Coronary artery (tissue), 2 donors: ENCODE measurements at regions not wholly inside any gene's neighbourhood (a gene's known extent, or its start where the extent isn't known, plus 50 kb on each side); places are given as distances from the start of the nearest gene placed in this dataset.

Experiments used
- DNase-seq: peaks from one replicate; pipeline ENCODE4 v3.0.0-alpha.2; 2017; ENCODE audit warnings: low spot score
- H3K27ac ChIP-seq, 2 donors: fragments of 200-600 bp; sonication (generic); one replicate each; pipeline ENCODE4 v1.5.1; 2016 to 2019
- H3K4me3 ChIP-seq: fragments of 200-600 bp; sonication (generic); 2 replicates; pipeline ENCODE4 v1.5.1; 2016; ENCODE audit warnings: mild to moderate bottlenecking, moderate library complexity
- TF ChIP-seq, protein P1 (sequence below): fragments of 200-600 bp; sonication (generic); IDR thresholded peaks from one replicate; pipeline ENCODE4 v1.5.1; 2019; ENCODE audit warnings: antibody characterized with exemption

DNA sequence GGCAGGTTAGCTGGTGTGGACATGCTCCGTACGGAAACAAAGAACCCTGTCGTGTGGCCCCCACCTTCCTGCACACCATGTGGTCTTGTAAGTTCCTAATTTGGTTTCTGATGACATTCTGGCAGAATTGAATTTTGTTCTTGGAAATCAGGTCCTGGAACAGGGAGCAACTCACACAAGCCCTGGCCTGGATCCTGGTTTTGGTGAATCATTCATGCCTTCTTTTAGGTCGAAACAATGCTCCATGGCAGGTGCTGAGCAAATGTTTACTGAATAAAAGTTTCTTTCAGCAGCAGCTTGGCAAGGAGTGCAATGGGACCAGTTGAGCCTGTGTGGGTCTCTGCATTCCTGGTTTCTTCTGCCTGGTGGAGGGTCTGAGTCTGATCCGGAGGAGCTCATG is 978.4 kb downstream of the BCL11B start:
- no peak overlapping the region for H3K27ac ChIP-seq
- TF ChIP-seq, protein P1, sequence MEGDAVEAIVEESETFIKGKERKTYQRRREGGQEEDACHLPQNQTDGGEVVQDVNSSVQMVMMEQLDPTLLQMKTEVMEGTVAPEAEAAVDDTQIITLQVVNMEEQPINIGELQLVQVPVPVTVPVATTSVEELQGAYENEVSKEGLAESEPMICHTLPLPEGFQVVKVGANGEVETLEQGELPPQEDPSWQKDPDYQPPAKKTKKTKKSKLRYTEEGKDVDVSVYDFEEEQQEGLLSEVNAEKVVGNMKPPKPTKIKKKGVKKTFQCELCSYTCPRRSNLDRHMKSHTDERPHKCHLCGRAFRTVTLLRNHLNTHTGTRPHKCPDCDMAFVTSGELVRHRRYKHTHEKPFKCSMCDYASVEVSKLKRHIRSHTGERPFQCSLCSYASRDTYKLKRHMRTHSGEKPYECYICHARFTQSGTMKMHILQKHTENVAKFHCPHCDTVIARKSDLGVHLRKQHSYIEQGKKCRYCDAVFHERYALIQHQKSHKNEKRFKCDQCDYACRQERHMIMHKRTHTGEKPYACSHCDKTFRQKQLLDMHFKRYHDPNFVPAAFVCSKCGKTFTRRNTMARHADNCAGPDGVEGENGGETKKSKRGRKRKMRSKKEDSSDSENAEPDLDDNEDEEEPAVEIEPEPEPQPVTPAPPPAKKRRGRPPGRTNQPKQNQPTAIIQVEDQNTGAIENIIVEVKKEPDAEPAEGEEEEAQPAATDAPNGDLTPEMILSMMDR, result no peak
- DNase-seq, result no peak
- no peak overlapping the region for H3K4me3 ChIP-seq

DNA sequence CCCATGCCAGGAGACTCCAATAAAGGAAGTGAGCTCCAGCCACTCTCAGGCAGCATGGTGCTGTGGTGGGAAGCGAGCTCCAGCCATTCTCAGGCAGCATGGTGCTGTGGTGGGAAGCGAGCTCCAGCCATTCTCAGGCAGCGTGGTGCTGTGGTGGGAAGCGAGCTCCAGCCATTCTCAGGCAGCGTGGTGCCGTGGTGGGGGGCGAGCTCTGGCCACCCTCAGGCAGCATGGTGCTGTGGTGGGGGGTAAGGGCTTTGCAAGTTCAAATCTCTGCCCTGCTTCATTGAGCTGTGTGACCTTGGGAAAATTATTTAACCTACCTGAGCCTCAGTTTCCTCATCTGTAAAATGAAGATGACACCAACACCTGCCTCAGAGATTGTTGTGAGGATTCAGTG is 975.1 kb downstream of the BCL11B start:
- TF ChIP-seq, protein P1, result no peak
- no peak for DNase-seq
- Histone ChIP-seq H3K4me3 (no peak overlapping the region), H3K27ac (no peak overlapping the region)

DNA sequence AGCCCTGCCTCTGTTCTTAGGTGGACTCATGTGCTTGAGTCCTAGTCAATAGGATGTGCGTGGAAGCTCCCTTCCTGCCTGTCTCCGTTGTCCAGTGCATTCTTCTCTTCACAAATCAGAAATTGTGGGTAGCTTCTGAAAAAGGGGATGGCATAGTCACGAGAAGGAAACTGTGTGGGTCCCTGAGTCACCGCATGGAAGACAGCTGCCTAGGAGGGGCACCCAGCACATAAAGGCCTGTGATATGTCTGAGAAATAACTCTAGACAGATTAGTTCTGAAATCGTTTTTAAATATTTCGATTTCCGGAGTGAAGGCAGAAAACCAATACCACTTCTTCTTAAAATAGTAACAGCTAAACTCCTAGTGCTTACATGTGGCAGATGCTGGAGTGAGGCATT is 974.4 kb downstream of the BCL11B start:
- H3K4me3 ChIP-seq, result no peak overlapping the region
- H3K27ac ChIP-seq, result no peak overlapping the region

DNA sequence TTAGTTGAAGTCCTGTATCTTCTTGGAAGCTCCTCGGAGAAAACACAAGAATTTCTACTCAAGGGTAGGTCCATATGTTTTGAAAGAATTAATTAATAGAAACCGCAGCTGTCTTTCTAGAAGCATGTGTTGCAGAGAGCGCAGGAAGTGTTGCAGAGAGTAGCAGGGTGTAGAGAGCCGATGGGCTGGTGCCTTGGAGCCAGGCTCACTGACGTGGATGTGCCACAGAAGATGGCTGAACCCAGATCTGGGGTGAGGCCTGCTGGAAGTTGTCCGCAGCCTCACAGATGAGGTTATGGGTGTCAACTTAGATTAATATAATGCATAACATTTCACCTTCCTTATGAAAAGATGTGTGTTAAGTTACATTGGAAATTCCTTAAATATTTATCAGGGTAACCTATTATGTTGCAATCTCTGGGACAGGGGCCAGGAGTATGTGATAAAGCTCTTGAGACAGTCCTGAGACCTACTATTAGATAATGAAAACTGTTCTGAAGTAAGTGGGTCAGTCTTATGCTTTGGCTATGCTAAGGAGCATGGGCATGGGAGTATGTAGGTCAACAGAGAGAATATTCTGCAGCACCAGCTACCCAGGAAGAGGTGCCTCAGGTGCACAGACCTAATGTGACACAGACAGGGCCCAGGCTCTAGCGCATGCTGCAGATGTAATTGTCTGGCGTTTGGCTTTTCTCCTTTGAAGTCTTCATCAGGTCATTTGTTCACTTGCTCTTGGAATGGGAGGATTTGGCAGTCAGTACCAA is 973.3 kb downstream of the BCL11B start:
- DNase-seq, result no peak
- H3K4me3 ChIP-seq, result no peak overlapping the region
- H3K27ac ChIP-seq, result no peak overlapping the region
- TF ChIP-seq, protein P1, result no peak

More for the DNA sequence above, 974.4 kb downstream of the BCL11B start:
- no peak for DNase-seq
- TF ChIP-seq, protein P1, result no peak

DNA sequence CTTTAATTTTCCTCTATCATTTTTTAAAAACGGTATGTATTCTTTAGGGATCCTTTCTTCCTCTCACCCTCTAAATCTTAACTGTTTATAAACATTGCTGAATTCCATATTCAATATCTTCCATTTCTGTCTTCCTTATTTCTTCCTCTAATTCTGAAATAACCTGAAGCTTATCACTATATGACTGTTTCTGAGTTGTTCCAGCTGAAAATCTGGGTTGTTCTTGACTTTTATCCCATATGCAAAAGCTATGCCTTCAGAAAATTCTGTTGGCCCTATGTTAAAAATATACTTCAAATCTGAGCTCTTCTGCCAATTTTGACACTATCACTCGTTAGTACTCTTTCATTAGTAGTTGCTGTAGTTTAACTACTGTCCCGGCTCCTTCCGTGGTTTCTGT is 970.3 kb downstream of the BCL11B start:
- TF ChIP-seq, protein P1, result no peak

DNA sequence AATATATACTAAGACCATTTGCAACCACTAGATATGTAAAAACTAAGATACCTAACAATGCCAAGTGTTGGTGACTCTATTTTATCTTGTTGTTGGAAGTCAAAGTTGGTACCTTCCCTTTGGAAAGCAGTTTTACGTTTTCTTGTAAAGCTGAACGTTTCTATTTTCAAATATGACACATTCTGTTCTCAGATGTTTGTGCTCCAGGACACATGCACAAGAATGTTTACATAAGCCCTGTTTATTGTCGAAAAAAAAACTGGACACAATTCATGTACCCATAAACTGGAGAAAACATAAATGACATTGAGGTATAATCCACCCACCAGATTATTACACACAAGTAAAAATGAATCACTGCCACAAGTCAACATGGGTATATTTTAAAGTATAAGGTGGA is 967.4 kb downstream of the BCL11B start:
- no peak for DNase-seq
- TF ChIP-seq, protein P1, result no peak
- Histone ChIP-seq H3K4me3 (no peak overlapping the region), H3K27ac (no peak overlapping the region)

More for the DNA sequence above, 970.3 kb downstream of the BCL11B start:
- Histone ChIP-seq H3K4me3 (no peak overlapping the region), H3K27ac (no peak overlapping the region)
- DNase-seq, result no peak

DNA sequence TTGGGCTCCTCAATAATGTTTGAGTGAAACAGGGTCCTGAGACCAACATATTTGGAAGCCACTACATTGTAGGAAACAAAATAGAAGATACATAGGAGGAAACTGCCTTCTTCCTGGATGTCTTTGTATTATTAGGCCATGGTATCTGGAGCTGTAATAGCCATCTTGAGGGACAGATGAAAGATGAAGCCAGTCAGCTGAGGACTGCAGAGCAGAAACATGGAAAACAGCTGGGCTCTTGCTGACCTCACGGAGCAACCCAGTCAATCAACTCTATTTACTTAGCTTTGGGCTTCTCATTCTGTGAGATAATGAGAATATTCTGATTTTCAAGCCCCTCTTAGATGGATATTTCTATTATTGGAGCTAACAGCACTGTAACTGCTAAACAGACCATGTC is 962.4 kb downstream of the BCL11B start:
- no peak overlapping the region for H3K4me3 ChIP-seq

More for the DNA sequence above, 962.4 kb downstream of the BCL11B start:
- no peak for DNase-seq
- no peak overlapping the region for H3K27ac ChIP-seq
- TF ChIP-seq, protein P1, result no peak
